Renal cortex interstitium (tissue), 11 donors: ENCODE measurements at regions not wholly inside any gene's neighbourhood (a gene's known extent, or its start where the extent isn't known, plus 50 kb on each side); places are given as distances from the start of the nearest gene placed in this dataset.
"Not testable (repeated sequence)": the region's sequence is repeated elsewhere in the genome, so short reads cannot be mapped to it uniquely, and the experiment has no call there.

Experiments used
- DNase-seq, 11 donors: peaks; one replicate each; pipeline ENCODE4 v3.0.0-alpha.2; 2013; ENCODE audit warnings: low read depth in 9 of 11, low spot score in 4 of 11; ENCODE audit errors: extremely low read depth in 1 of 11

- no peak for DNase-seq
These were observed 58.5 kb downstream of the IGLL5 start for GRCh38 chr22:22946131-22946530.

- DNase-seq: no peak
These were observed 61.3 kb downstream of the IGLL5 start for GRCh38 chr22:22948651-22949571.

GRCh38 chr22:22949953-22950352, 62.3 kb downstream of the IGLL5 start:
- DNase-seq: no peak

GRCh38 chr22:22951035-22951434, 63.4 kb downstream of the IGLL5 start:
- DNase-seq: no peak

GRCh38 chr22:22952531-22953280, 65.1 kb downstream of the IGLL5 start:
- DNase-seq: no peak

GRCh38 chr22:22953791-22954190, 66.2 kb downstream of the IGLL5 start:
- no peak for DNase-seq

GRCh38 chr22:22954656-22955055, 67.0 kb downstream of the IGLL5 start:
- peak in 2 of 11 donors; percentile 8 to 9 for DNase-seq

- no peak for DNase-seq
These were observed 67.7 kb downstream of the IGLL5 start for GRCh38 chr22:22955276-22955798.

- DNase-seq: peak; percentile 38 to 65 (median 56)
These were observed 68.4 kb downstream of the IGLL5 start for GRCh38 chr22:22955866-22956535.

- DNase-seq: no peak
These were observed 69.5 kb downstream of the IGLL5 start for GRCh38 chr22:22957090-22957489.

GRCh38 chr22:22958621-22959020, 71.0 kb downstream of the IGLL5 start:
- no peak for DNase-seq

- DNase-seq: peak; percentile 58 to 88 (median 76)
These were observed 71.7 kb downstream of the IGLL5 start for GRCh38 chr22:22959147-22959827.

GRCh38 chr22:22960307-22960706, 72.7 kb downstream of the IGLL5 start:
- DNase-seq: no peak

GRCh38 chr22:22961574-22961973, 74.0 kb downstream of the IGLL5 start:
- no peak for DNase-seq

- no peak for DNase-seq
These were observed 80.8 kb downstream of the IGLL5 start for GRCh38 chr22:22968366-22968765.

GRCh38 chr22:22972605-22973004, 85.0 kb downstream of the IGLL5 start:
- DNase-seq: not testable (repeated sequence)

GRCh38 chr22:22973336-22973735, 85.7 kb downstream of the IGLL5 start:
- DNase-seq: no peak

- DNase-seq: no peak
These were observed 86.5 kb downstream of the IGLL5 start for GRCh38 chr22:22974156-22974555.
